PC-9 (cell line): ENCODE measurements at regions not wholly inside any gene's neighbourhood (a gene's known extent, or its start where the extent isn't known, plus 50 kb on each side); places are given as distances from the start of the nearest gene placed in this dataset.

Experiments used
- CTCF ChIP-seq: fragments of 200-600 bp; sonication (generic); conservative IDR thresholded peaks from 2 replicates; pipeline ENCODE4 v1.6.1; 2017; ENCODE audit warnings: mixed run types, antibody characterized with exemption, mild to moderate bottlenecking, moderate library complexity
- EZH2 ChIP-seq: fragments of 200-600 bp; sonication (generic); IDR thresholded peaks from 2 replicates; pipeline ENCODE4 v1.8.0; 2017; ENCODE audit warnings: antibody characterized with exemption, low read depth

GRCh38 chr12:24404086-24404815, 454.8 kb upstream of the SOX5 start:
- TF ChIP-seq CTCF = no peak
- TF ChIP-seq EZH2 = no peak
